G401.6 (cell line): ENCODE measurements at regions not wholly inside any gene's neighbourhood (a gene's known extent, or its start where the extent isn't known, plus 50 kb on each side); places are given as distances from the start of the nearest gene placed in this dataset.
"Not testable (repeated sequence)": the region's sequence is repeated elsewhere in the genome, so short reads cannot be mapped to it uniquely, and the experiment has no call there.

Source experiments
- FAIRE-seq: peaks from 2 replicates; lab custom pipeline; 2012; peaks lifted over from hg19 to GRCh38; lab: Jason Lieb, UNC

DNA sequence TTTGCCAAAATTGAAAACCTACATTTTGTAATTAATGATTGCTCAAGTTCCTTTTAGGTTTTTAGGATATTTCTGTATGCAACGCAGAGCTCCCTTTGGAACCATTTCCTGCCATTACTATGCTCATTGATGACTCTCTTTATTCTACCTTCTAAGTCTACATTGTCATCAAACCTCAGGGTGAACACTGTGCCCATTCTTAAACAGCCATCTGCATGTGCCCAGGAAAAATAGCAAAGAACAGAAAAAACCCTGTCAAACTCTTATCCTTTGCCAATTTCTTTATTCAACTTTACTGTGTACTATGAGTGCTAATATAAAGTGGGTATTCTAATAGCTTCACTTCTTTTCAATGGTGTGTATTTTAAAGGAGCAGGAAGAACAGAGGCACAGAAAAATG lies 1455.9 kb downstream of the ADGRL3 start:
- FAIRE-seq, result no peak

DNA sequence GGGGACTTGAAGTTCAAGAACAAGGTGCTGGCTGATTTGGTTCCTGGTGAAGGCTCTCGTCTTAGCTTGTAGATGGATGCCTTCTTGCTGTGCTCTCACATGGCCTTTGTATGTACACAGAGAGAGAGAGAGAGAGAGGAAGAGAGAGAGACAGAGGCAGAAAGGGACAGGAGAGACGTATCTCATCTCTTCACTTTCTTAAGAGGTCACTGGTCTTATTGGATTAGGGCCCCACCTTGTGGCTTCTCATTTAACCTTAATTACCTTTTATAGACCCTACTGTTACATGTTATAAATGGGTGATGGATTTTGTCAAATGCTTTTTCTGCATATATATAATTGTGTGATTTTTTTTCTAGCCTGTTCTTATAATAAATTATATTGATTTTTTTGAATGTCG lies 1444.2 kb downstream of the ADGRL3 start:
- no peak for FAIRE-seq

DNA sequence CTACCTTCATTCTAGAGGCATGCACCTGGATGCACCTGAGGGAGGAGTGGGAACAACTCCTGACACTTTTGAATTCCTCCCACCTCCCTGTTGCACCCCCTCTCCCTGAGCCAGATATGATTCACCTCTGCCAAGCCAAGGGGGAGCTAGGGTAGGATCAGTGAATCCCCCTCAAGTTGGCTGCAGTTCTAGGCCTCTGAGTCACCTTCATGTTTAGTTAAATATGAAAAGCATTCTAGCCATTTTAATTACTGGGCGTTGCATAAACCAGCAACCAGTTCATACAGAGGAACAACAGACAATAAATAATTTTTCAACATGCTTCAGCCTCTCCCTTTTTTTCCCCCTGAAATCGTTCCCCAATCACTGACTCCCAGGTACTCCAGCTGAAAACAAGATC lies 1440.2 kb downstream of the ADGRL3 start:
- FAIRE-seq, result no peak

DNA sequence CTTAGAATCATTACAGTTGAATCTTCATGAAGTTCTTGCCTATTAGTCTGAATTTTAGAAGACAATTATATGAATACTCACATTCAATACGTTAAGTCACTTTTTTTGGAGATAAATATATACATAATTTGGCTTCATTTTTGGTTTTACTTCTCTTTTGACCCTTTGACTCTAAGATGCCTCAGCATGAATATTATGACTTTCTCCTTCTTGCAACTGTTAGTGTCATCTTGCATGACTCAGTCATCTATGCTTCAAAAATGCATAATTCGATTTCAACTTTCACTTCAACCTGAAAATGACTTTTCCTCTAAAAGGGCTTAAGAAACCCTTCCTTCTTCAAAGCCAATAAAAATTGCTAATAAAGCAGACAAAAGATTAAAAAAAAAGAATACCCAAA lies 1427.5 kb downstream of the ADGRL3 start:
- FAIRE-seq, result no peak

DNA sequence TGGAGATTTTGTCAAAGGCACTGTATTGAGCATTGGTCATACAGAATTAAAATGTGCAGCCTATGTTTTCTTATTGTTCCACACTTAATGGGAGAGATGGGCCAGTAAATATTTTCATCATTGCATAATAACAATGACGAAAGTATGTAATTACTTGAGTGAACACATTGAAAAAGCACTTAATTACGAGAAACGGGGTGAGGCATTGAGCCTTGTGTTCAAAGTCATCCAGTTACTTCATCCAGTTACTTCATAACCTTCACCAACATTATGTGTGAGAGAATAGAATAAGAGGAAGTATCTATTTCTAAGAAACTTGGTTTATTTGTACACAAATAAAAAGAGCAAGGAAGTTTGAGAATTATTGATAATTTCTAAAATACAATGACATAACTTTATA lies 1427.0 kb downstream of the ADGRL3 start:
- FAIRE-seq, result no peak

DNA sequence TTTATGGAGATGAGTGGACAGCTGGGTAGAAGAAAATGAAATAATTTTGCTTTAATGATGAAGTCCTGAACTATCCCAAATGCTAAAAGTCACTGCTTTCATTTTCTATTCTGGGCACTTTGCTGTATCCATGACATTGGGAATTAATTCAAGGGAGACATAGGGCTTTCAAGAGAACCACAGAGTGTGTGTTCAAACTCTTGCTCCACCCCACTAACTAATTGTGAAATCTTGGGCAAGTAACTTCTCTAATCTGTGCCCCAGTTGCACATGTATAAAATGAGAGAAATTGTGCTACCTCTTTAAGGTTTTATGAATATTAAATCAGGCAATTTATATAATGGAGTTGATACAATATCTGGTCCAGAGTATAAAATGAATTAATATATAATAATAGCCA lies 1422.0 kb downstream of the ADGRL3 start:
- no peak for FAIRE-seq

DNA sequence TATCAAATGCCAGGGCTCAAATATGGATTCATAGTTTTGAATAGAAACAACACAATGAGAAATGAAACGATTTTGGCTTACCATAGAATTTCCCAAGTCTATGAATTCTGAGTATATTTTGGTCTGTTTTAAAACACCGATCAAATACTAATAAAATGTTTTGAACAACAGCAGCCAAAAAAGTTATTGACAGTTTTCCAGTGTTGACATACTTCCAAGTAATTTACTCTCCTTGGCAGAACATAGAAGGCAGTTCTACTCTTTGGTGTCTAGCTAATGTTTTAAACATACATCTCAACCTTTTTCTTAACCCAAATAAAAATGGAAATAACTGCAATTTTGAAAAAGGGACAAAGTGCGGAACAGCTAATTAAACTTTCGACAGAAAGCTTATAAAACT lies 1419.8 kb downstream of the ADGRL3 start:
- no peak for FAIRE-seq

DNA sequence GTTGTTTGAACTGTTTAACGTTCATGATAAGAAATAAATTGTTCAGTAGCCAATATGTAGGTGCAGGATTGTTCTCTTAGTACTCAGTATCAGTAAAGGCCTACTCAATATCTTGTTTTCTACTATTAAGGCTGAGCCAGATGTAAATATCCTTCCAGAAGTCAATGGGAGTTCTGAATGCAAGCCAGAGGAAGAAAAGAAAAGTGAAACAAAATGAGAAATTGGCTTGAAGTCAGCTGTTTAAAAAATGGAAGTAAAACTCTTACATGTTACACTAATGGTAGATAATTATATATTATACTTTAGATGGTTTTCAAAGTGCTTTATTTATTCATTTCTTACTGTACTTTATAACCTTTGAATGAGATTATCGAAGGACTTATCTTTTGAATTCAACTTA lies 1417.9 kb downstream of the ADGRL3 start:
- no peak for FAIRE-seq

DNA sequence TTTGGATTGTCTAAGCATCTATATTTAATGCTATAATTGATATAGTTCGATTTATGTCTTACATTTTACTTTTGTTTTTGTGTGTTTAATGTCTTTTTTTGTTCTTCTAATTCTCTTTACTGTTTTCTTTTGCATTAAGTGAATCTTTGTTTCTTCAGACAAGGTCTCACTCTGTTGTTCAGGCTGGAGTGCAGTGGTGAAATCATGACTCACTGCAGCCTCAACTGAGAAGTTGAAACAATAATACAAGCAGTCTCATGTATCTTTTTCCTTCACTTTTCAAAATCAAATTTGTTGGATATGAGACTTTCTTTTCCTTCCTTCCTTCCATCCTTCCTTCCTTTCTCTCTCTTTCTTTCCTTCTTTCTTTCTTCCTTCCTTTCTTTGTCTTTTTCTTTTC lies 1401.6 kb downstream of the ADGRL3 start:
- FAIRE-seq, result no peak

DNA sequence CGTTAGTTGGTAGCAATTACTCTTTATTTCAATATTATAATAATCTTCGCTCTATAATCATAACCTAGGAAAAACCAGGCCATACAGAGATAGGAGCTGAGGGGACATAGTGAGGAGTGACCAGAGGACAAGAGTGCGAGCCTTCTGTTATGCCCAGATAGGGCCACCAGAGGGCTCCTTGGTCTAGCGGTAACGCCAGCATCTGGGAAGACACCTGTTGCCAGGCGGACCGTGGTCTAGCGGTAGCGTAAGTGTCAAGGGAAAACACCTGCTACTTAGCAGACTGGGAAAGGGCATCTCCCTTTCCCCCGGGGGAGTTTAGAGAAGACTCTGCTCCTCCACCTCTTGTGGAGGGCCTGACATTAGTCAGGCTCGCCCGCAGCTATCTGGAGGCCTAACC lies 1395.1 kb downstream of the ADGRL3 start:
- FAIRE-seq, result not testable (repeated sequence)

DNA sequence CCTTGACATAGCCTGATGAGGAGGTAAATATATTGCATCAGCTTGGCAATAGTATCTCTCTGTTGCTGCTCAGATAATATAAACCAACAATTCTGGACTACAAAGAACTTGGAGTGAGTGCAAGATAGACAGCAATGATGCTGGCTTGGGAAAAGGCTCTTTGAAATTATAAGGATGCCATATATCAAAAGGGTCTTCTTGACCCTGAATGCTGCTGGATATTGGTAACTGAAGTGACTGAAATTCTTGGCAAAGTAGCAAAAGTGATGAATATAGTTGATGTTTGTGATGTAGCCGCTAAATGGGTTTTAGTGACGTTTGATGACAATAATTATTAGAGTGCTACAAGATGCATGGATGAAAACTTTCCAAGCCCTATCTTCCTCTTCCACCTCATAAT lies 1391.6 kb downstream of the ADGRL3 start:
- FAIRE-seq, result no peak

DNA sequence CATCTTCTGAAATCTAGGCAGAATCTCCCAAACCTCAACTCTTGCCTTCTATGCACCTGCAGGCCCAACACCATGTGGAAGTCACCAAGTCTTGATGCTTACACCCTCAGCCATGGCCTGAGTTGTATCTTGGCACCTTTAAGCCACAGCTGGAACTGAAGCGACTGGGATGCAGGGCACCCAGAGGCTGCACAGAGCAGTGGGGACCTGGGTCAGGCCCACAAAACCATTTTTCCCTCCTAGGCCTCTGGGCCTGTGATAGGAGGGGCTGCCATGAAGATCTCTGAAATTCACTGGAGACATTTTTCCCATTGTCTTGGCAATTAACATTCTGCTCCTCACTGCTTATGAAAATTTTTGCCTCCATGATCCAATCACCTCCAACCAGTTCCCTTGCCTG lies 1388.5 kb downstream of the ADGRL3 start:
- no peak for FAIRE-seq

DNA sequence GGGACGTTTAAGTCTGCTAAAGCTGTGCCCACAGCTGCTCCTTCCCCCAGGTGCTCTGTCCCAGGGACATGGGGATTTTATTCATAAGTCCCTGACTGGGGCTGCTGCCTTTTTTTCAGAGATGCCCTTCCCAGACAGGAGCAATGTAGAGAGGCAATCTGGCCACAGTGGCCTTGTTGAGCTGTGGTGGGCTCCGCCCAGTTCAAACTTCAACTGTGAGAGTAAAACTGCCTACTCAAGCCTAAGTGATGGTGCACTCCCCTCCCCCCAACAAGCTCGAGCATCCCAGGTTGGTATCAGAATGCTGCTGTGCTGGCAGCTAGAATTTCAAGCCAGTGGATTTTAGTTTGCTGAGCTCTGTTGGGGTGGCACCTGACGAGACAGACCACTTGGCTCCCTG lies 1371.4 kb downstream of the ADGRL3 start:
- no peak for FAIRE-seq

DNA sequence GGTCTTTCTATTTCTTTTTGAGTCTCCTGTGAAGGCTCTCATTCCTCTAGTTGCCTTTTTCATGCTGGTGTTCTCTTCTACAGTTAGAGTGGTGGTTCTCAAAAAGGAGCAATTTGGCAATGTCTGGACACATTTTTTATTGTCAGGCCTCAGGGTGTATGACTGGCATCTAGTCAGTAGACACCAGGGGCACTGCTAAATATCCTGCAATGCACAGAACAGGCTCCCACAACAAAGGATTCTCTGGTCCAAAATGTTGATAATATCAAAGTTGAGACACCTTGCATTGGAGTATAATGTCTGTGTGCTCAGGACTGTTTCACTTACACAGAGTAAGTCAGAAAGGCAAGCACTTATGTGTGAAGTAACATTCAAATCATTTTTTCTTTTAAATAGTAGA lies 1360.7 kb downstream of the ADGRL3 start:
- no peak for FAIRE-seq

DNA sequence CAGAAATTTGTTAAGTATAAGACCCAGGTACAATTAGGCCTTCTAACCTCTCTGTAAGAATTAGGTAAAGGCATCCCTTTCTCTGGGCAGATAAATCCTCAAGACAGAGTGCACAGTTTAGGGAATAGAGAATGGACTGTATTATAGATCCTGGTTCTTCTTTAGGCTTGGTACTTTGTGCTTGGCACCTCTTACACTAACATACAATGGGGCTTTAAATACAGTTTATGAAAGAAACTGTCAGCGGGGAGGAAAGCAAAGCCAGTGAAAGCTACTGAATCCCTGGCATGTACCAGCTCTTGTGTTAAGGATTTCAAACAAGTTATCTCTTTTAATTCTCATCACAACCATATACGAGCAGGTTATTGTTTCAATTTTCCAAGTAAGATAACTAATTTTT lies 1350.0 kb downstream of the ADGRL3 start:
- no peak for FAIRE-seq

DNA sequence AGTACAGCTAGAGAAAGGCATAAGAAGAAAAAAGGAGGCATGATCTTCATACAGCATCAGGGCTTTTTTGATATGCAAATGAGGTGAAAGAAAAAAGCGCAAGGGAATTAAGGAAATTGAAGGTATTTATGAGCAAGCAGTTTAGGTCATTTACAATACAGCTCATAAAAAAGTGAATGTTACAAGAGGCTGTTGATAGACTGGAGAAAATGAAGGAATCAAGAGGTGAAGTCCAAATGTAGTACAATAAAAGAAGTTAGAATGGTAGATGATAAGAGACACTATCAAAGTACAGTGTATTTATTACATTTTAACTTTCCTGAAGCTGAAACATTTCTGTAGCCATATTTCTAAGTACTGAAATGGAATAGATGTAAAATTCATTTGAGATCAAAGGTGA lies 1349.5 kb downstream of the ADGRL3 start:
- FAIRE-seq, result no peak

DNA sequence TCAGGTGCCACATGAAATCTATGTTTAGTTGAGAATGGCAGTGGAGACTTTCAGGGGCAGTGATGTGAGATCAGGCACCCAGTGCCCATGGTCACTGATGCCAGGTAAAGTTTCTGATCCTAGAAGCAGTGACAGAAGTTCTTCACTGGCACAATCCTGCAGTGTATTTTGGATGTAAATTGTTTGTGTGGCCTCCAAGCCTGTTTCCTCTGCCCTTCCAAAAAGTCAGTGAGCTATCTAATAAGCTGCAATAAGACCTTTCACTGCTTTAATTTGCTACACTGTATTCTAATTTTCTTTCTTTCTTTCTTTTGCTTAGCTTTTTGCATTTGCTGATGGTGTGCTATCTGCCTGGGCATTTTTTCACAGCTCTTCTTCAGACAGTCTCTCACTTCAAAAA lies 1348.6 kb downstream of the ADGRL3 start:
- FAIRE-seq, result no peak

DNA sequence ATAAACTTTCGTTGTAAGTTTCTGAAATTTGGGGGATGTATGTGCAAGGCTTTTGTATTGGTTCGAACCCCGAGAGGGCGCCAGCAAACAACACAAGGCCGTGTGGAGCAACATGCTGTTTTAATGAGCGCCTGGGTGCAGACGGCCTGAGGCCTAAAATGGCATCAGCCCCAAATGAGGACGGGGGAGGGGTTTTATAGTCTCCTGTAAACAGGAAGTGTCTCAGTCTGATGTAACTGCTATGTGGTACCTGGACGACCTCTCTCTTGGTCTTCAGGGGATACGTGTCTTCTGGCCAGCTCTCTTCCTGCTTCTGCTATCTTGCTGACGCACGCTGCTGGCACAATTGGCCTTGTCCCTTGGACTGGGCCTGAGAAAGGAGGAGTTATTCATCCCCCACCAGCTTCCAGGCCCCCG lies 1348.0 kb downstream of the ADGRL3 start:
- no peak for FAIRE-seq

DNA sequence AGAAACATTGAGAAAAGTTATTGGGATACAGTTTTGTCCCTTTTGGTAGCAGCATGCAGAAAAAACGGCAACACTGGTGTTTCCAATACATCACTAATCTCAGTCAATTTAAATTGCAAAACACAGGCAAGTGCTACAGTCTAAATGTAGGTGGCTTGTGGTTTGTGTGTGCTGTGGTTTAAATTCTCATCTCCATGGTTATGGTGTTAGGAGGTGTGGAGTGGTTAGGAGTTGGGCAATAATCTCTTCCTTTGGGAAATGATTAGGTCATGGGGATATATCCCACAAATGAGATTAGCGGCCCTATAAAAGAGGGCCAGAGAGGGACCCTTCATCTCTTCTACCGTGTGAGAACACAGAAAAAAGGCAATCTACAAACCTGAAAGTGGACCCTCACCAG lies 1344.3 kb downstream of the ADGRL3 start:
- FAIRE-seq, result no peak

DNA sequence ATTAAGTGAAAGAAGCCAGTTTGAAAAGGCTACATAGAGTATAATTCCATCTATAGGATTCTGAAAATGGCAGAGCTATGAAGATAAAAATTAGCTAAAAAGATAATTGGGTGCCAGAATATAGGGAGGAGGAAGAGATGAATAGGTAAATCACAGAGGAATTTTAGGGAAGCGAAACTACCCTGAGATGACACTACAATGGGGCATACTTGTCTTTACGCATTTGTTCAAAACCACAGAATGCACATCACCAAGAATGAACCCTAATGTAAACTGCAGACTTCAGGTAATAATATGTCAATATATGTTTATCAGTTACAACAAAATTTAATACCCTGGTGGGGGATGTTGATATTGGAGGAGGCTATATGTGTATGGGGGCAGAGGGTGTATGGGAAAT lies 1342.9 kb downstream of the ADGRL3 start:
- no peak for FAIRE-seq

DNA sequence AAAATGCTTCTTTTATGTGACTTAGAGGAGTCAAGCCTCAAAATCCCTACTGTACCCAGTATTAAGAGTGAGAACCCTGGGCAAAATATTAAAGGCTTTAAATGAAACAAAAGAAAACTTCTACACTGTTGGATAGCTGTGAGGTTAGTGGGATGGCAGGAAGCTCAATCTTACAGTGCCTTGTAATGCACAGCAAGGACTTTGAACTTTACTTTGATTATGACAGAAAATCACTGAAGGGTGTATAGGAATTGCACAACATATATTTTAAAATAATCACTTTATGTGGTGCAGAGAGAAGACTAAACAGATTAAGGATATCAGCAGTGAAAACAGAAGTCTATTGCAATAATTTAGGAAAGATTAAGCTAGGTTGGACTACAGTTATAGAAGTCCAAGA lies 1333.4 kb downstream of the ADGRL3 start:
- FAIRE-seq, result no peak

DNA sequence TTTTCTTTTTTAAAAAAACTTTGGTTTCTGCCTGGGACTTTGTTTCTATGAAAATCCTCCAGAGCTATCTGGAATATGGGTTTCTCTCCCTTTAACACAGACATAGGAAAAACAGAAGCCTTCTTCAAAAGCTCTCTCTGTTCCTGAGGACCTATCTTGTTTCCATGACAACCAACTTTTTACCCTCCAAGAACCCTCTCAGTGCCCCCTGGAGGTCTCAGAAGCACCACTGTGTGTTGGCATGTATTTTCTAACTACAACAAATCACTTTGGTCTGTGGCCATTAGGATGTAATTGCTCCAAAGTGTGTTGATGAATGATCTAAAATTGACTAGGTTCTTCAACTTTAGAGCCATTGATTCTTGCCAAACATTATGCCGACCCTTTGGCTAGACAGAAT lies 1331.6 kb downstream of the ADGRL3 start:
- no peak for FAIRE-seq

DNA sequence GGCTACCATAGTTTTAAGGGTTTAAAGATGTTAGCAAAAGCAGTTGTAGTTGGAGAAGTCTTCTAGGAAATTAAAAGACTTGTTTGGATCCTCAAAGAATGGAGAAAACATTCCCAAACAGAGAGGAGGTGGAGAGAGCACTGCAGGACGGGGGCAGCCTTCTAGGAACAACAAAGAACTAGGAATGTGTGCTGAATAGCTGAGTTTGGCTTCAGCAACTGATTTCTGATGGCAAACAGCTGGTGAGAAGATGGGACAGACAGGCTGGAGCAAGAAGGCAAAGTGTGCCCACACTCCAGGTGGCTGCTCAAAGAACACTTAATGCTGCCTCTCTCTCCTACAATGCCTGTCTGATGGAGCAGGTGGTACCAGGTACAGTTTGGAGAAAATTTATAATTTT lies 1331.1 kb downstream of the ADGRL3 start:
- FAIRE-seq, result no peak

DNA sequence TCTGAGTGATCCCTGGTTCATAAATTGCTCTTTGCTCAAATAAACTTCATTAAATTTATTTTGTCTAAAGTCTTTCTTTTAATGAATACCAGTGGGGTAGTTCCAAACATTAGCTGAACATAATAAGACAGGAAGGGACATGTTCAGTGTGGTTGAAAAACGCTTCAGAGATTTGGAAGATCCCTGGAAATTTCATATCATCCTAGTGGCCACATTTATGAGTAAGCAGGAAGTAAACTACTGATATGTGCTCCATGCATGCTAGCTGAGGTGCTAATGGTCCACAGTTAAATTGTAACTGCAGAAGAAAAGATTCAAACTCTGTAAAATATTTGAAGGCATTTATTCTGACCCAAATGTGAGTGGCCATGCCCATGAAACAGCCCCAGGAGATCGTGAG lies 1328.7 kb downstream of the ADGRL3 start:
- no peak for FAIRE-seq

DNA sequence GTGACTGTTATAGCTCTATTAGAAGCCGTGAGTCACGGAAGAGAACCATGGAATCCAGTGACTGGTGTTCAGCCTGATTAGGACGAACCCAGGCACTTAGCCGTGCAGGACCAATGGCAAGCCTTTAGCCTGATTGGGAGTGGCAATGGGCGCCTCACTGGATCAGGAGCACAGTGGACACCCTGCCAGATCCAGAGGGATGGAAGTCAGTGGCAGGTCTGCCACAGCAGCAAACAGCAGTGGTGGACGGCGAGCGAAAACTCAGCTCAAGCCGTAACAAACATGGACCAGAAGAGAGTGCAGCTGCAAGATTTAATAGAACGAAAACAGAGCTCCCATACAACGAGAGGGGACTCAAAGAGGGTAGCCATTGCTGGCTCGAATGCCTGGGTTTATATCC lies 1326.5 kb downstream of the ADGRL3 start:
- no peak for FAIRE-seq

DNA sequence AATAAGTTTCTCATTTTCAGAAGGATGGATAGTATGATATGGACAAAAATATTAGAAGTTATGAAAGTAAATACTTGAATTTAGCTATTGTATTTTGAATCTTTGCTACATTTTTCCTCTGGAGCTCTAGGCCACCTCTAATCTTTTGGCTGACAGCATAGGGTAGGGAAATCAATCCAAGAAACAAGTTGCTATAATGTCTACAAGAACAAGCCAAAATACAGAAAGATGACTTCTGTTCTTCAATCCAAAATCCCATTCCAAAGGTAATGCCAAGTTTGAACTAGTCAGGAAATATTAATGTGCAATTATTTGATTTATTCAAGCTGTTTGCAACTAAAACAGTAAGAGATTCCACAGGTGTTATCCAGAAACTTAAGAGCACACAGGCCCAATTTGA lies 1323.1 kb downstream of the ADGRL3 start:
- FAIRE-seq, result no peak
